ENCODE measurements at regions not wholly inside any gene's neighbourhood (a gene's known extent, or its start where the extent isn't known, plus 50 kb on each side); places are given as distances from the start of the nearest gene placed in this dataset.

DNA sequence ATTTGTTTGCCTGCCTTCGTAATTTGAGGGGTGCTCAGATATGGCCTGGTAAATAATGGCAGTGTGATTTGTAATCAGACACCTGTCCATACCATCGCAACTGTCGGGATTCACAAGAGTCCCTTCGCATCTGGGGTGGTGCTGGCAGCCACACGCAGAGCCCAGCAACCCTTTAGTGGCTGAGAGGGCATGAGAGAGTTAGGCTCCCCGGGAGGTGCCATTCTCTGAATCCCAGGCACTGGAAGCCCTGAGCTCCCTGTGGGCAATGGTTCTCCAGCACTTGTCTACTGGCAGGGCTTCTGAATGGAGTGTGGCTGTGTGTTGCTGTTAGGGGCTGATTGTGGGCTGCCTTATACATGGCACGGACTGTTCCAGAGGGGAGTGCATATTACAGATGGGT, 230.1 kb downstream of the EBLN2 start:
- POLR2A ChIA-PET (ENCODE audit: unreplicated experiment) = no interaction called here
- in situ Hi-C loops (cut with MboI; ENCODE audit: low sequenced_read_pairs) = no loop called here

More for the DNA sequence above, 230.1 kb downstream of the EBLN2 start:
- H3K14ac ChIP-seq (replicated peaks; ENCODE audit: low read depth, low read length) = no peak overlapping the region
- H2AK9ac ChIP-seq (replicated peaks; ENCODE audit: low read depth, low read length, poor library complexity) = no peak overlapping the region
- no peak overlapping the region for H2AK5ac ChIP-seq (ENCODE audit: low read depth, low read length)
- dilution Hi-C loops (cut with HindIII; ENCODE audit: low sequenced_read_pairs, unreplicated experiment) (no loop called here), intact Hi-C loops (cut with micrococcal nuclease) (no loop called here)
- H3K18ac ChIP-seq (ENCODE audit: low read depth, low read length) = no peak overlapping the region
- H3K9ac ChIP-seq (ENCODE audit: low read depth, low read length) = no peak overlapping the region
- no peaks in the 10 kb centered on the region for H3K27me3 ChIP-seq (ENCODE audit: control insufficient read depth, insufficient read depth, low read length)
- H3K56ac ChIP-seq (ENCODE audit: extremely low read depth, insufficient read depth, low read length) = no peak overlapping the region
- H3K4me1 ChIP-seq (ENCODE audit: control insufficient read depth, insufficient read depth, low read length) = no peaks in the 10 kb centered on the region
- ATAC-seq (ENCODE audit: low read depth) = no peak
- H2BK15ac ChIP-seq (ENCODE audit: low read depth, low read length) = no peak overlapping the region
- no peaks in the 10 kb centered on the region for H4K20me1 ChIP-seq (ENCODE audit: insufficient read depth, low read length)
- WGBS, 2 experiments (ENCODE audit: extremely low coverage in 2 of 2, insufficient read length in 1 of 2) = 60% methylated on average over 2 of the region's 7 CpGs; no CpG with 5 or more reads in 1 of the 2 experiments
- no peak overlapping the region for H2BK20ac ChIP-seq (ENCODE audit: low read depth, low read length)
- BruUV-seq (replicated peaks) = no TSS peak
- H3K36me3 ChIP-seq (ENCODE audit: control insufficient read depth, insufficient read depth, low read length) = no peaks in the 10 kb centered on the region
- H3K4ac ChIP-seq (ENCODE audit: low read depth, low read length) = no peak overlapping the region
- H4K5ac ChIP-seq (ENCODE audit: low read depth, low read length) = no peak overlapping the region
- no peak overlapping the region for H4K91ac ChIP-seq (ENCODE audit: insufficient read depth, low read depth, low read length)
- no peak overlapping the region for H2AFZ ChIP-seq (replicated peaks; ENCODE audit: low read length, poor library complexity)
- H3K23ac ChIP-seq (ENCODE audit: low read depth, low read length) = no peak overlapping the region
- TF ChIP-seq, protein P1, sequence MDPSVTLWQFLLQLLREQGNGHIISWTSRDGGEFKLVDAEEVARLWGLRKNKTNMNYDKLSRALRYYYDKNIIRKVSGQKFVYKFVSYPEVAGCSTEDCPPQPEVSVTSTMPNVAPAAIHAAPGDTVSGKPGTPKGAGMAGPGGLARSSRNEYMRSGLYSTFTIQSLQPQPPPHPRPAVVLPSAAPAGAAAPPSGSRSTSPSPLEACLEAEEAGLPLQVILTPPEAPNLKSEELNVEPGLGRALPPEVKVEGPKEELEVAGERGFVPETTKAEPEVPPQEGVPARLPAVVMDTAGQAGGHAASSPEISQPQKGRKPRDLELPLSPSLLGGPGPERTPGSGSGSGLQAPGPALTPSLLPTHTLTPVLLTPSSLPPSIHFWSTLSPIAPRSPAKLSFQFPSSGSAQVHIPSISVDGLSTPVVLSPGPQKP (IDR thresholded peaks at IDR 0.05; ENCODE audit: borderline replicate concordance, low read depth, low read length) = no peak
- TF ChIP-seq SMC3 (IDR thresholded peaks at IDR 0.05; ENCODE audit: low read depth, low read length) (no peak), RCOR1 (IDR thresholded peaks at IDR 0.05; ENCODE audit: insufficient replicate concordance, low read length) (no peak), MAZ (IDR thresholded peaks at IDR 0.05; ENCODE audit: borderline replicate concordance, low read depth, low read length) (no peak), NFE2L2 (IDR thresholded peaks at IDR 0.05; ENCODE audit: low read depth, low read length) (no peak), MAFK (IDR thresholded peaks at IDR 0.05; ENCODE audit: low read depth, low read length) (no peak), RFX5 (IDR thresholded peaks at IDR 0.05; ENCODE audit: low read depth, low read length) (no peak), CHD1 (IDR thresholded peaks at IDR 0.05; ENCODE audit: low read depth, low read length) (no peak), FOS (IDR thresholded peaks at IDR 0.05; ENCODE audit: low read depth, low read length) (no peak), MXI1 (IDR thresholded peaks at IDR 0.05; ENCODE audit: borderline replicate concordance, low read depth, low read length) (no peak), RAD21 (IDR thresholded peaks at IDR 0.05; ENCODE audit: low read length) (no peak), BHLHE40 (IDR thresholded peaks at IDR 0.05; ENCODE audit: low read depth, low read length) (no peak), CEBPB (IDR thresholded peaks at IDR 0.05; ENCODE audit: low read depth, low read length) (no peak)
- TF ChIP-seq, protein P2, sequence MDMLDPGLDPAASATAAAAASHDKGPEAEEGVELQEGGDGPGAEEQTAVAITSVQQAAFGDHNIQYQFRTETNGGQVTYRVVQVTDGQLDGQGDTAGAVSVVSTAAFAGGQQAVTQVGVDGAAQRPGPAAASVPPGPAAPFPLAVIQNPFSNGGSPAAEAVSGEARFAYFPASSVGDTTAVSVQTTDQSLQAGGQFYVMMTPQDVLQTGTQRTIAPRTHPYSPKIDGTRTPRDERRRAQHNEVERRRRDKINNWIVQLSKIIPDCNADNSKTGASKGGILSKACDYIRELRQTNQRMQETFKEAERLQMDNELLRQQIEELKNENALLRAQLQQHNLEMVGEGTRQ (IDR thresholded peaks at IDR 0.05; ENCODE audit: low read depth, low read length) = no peak
- no peak overlapping the region for H4K8ac ChIP-seq (ENCODE audit: low read depth in 2 of 2, low read length in 2 of 2)
- H3K27ac ChIP-seq (ENCODE audit: insufficient read depth, low read length) = no peak overlapping the region
- no peak overlapping the region for H2BK5ac ChIP-seq (ENCODE audit: low read depth, low read length, poor library complexity, severe bottlenecking)
- CTCF ChIA-PET = no interaction called here
- DNase-seq = no peak
- no peak overlapping the region for H2BK120ac ChIP-seq (ENCODE audit: low read depth, low read length)
- H3K4me3 ChIP-seq (ENCODE audit: insufficient read depth, low read depth, low read length) = no peak overlapping the region
- no peaks in the 10 kb centered on the region for H3K9me1 ChIP-seq (ENCODE audit: insufficient read depth, low read length)
- no peaks in the 10 kb centered on the region for H3K79me1 ChIP-seq (ENCODE audit: low read depth in 1 of 2, low read length in 2 of 2)
- H3K4me2 ChIP-seq (ENCODE audit: low read depth, low read length) = no peak overlapping the region
- no peaks in the 10 kb centered on the region for H3K9me3 ChIP-seq (ENCODE audit: control insufficient read depth, insufficient read depth, low read length)
